GM19468 (cell line): ENCODE measurements at regions not wholly inside any gene's neighbourhood (a gene's known extent, or its start where the extent isn't known, plus 50 kb on each side); places are given as distances from the start of the nearest gene placed in this dataset.
"Not testable (repeated sequence)": the region's sequence is repeated elsewhere in the genome, so short reads cannot be mapped to it uniquely, and the experiment has no call there.

ENCODE experiments used
- ATAC-seq: cut with Tn5 transposase; IDR thresholded peaks from one replicate; pipeline ENCODE4 v1.9.1; 2021; ENCODE audit warnings: mild to moderate bottlenecking, moderate library complexity, moderate number of reproducible peaks; ENCODE audit not compliant: unreplicated experiment; ENCODE audit errors: extremely low read depth

DNA sequence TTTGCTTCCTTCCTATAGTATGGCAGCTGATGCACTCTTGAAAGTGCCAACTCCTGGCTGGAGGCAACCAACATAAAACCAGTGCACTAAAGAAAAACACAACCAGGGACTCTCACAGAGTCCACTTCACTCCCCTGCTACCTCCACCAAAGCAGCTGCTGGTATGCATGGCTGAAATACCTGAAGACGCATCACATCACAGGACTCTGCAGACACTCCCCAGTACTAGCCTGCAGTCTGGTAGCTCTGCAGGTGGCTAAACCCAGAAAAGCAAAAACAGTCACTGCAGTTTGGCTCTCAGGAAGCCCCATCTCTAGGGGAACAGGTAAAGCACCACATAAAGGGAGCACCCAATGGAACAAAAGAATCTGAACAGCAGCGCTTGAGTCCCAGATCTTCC lies 473.0 kb upstream of the SPTLC3 start:
- ATAC-seq = no peak

DNA sequence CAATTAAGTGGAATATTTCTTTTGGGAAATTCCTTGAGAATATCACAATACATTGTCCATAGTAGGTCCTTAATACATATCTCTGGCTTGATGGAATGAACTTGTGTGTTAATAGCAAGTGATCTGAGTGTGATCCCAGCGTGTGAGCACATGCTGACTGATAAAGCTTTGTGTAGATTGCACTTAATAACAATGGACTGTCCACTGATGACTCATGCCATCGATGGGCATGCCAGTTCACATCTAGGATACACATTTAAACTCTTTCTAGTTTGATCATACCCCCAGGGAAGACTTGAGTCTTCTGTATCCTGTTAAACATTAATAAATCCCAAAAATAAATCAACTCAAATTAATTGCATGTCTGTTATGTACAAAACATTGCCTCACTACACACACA lies 454.3 kb upstream of the SPTLC3 start:
- ATAC-seq = no peak

DNA sequence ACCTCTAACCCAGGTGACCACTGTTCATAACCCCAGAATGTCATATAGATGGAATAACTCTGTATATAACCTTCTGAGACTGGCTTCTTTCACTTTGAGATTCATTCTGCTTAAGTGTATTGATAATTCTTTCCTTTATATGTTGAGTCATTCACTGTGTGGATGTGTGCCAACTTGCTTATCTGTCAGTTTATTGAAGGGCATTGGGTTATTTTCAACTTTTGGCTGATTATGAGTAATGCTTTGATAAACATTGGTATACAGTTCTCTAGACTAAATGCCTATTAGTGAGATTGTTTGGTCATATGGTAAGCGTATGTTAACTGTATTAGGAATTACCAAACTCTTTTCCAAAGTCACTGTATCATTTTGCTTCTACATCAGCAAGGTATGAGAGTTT lies 453.4 kb upstream of the SPTLC3 start:
- no peak for ATAC-seq

DNA sequence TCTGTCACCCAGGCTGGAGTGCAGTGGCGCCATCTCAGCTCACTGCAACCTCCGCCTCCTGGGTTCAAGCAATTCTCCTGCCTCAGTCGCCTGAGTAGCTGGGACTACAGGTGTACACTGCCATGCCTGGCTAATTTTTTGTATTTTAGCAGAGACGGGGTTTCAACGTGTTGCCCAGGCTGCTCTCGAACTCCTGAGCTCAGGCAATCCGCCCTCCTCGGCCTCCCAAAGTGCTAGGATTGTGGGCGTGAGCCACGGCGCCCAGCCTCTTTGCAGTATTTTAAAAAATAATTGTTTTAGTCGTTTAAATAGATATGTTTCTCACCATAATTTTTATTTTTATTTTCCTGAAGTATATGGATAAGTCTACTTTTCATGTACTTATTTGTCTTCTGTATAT lies 452.9 kb upstream of the SPTLC3 start:
- not testable (repeated sequence) for ATAC-seq

DNA sequence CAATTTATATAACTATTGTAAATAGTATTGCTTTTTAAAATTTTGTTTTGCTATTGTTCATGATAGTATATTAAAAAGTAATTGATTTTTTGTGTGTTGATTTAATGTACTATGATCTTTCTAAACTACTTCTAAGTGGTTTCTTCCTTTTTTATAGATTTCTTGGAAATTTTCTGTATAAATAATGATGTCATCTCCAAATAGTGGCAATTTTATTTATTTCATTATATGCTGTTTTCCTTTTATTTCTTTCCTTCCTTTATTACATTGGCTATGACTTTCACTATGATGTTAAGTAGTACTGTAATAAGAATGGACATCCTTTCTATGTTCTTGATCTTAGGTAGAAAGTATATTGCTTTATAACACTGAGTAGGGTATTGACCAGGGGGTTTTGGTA lies 451.5 kb upstream of the SPTLC3 start:
- no peak for ATAC-seq

DNA sequence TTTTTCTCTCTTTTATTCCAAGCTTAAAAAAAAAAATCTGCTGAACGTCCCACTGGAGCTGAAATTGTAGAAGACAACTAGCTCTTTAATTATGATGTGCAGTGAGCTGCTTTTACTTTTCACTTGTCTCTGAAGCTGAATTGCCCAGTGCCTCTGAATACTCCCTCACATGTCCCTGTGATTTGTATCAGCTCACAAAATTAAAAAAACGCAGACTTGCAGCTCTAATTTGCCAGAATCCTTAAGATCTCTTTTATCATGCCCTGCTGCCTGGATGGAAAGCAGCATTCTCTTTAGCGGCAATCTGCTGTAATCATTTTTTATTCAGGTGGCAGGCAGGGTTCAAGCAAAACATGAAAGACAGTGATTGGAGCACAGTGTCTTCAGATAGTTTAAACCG lies 443.8 kb upstream of the SPTLC3 start:
- no peak for ATAC-seq

DNA sequence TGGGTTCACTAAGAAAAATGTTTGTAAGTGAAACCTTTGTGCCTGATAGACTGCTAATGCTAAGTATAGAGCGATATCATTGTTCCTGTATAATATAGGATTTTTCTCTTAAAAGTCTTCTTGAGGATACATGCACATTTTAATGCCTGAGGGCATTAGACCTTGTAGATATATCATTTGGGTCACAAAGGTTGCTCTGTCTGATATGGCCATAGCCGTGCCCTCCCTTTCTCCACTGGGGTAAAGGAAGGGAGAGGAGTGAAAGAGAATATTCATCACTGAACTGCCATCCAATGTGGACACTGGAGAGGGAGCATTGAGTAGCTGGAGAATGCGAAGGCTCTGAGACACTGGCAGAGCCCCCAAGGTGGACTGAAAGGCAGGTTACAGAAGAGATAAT lies 442.2 kb upstream of the SPTLC3 start:
- no peak for ATAC-seq

DNA sequence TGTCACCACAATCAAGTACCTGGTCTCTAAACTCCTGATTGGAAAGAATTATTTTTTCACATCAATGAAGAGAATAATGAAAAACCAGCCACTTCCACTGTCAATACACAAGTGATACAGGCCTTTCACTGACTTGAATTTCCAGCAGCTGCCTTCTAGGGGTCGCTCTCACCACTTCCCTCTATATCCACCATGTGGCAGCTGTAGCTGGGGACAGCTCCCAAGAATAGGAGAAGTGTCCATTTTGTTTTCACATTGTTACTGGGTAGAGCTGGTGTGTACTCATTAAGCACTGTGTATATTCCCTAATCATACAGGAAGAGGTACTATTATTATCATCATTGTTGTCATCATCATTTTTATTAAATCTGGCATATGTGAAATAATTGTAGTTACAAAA lies 438.4 kb upstream of the SPTLC3 start:
- ATAC-seq = no peak

DNA sequence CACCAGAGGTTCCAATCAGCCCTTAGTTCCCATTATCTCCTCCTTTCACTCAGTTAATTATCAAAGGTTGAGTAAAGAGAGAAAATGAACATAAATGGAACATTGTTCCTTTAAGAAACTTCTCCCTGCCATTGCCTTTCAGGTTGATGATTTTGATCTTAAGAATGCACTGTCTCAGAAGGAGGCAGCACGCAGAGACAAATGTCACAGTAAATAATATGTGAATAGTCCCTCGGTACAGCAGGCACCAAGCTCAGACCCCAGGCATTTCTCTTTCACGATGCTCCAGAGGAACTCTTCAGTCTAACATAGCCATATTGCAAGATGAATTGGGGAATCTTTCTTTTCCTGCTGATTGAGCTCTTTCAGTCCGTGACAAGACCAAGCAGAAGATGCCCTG lies 435.3 kb upstream of the SPTLC3 start:
- ATAC-seq = no peak

DNA sequence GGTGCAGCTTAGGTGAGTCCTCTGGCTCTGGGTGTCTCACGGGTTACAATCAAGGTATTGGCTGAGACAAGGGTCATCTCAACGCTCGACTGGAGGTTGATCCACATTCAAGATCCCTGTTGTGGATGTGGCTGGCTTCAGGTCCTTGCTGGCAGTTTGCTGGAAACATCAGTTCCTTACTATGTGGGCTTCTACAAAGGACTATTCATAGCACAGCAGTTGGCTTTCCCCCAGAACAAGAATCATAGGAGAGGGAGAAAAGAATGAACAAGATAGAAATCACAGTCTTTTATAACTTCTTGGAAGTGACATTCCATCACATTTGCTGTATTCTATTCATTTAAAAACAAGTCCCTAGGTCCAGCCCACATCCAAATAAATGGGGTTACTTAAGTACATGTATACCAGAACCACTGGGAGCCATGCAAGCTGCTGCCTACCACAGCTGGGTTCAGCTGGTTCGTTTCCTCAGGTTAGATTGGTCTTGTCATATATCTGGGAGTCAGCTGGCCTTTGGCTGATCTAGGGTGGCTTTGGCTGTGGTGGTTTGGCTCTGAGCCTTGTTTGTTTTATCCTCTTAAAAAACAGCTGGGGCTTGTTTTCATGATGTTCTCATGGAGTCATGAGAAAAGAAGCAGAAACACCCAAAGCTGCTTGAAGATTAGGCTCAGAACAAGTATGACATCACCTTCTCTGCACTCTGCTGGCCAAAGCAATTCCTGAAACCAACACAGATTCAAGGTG lies 433.2 kb upstream of the SPTLC3 start:
- no peak for ATAC-seq

DNA sequence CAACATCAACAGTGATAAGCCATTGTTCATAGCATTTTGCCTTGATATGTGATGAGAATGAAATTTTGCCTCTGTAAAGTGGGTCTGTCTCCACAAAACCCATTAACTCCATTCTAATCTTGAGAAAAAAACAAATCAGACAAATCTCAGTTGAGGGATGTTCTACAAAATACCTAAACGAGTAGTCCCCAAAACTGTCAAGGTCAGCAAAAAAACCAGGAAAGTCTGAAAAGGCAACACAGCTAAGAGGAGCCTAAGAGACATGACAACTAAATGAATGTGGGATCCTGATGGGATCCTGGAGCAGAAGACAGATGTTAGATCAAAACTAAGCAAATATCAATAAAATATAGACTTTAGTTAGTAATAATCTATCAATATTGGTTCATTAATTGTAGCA lies 431.6 kb upstream of the SPTLC3 start:
- no peak for ATAC-seq

DNA sequence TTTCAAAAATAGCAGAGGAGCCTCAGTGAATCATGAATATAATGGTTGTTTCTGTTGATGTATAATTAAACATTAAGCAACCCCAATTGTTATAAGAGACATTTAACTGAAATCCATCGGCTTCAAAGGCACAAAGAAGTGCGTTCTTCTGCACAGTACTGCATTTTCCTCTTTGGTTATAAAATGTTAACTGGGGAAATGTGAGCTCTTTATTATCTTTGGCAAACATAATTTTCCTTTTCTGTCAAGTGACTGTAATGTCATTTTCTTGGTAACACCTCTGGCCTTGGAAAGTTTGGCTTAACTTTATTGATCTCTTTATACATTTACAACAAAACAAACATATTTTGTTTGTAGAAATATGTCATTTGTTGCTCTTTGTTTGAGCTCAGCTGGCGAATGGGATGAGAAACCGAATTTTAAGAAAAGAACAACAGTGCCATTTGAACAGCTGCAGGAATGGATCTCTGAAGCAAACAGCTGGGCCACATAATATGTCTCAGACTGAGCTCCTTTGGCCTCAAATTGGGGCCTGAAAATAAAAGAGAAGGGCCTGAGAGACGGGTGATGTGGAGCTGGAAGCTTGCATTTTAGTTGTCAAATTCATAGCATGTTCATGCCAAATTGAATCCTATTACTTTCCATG lies 427.0 kb upstream of the SPTLC3 start:
- no peak for ATAC-seq

DNA sequence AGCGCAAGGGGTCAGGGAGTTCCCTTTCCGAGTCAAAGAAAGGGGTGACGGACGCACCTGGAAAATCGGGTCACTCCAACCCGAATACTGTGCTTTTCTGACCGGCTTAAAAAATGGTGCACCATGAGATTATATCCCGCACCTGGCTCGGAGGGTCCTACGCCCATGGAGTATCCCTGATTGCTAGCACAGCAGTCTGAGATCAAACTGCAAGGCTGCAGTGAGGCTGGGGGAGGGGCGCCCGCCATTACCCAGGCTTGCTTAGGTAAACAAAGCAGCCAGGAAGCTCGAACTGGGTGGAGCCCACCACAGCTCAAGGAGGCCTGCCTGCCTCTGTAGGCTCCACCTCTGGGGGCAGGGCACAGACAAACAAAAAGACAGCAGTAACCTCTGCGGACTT lies 426.1 kb upstream of the SPTLC3 start:
- not testable (repeated sequence) for ATAC-seq

DNA sequence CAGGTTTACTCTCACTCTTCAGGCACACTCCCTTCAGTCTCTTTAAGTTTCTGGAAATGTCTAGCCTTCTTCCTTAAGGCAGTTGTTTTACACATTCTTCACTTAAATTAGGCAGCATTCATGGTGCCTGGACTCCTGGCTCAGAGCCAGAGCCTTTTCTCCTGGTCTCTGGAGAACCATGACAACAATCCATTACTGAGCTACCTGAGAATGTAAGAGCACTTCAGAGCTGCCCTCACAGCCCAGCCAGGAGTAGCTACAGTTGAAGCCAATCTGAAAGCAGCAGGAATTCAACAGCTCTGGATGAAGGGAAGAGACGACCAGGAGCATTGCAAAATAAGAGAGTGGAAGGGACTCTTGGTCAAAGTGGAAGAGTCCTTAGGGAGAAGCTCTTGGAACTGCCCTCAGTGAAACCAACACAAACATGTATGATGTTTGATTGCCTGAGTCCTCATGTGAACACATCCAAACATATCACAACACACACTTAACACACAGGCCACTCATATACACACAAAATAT lies 416.8 kb upstream of the SPTLC3 start:
- ATAC-seq = no peak

DNA sequence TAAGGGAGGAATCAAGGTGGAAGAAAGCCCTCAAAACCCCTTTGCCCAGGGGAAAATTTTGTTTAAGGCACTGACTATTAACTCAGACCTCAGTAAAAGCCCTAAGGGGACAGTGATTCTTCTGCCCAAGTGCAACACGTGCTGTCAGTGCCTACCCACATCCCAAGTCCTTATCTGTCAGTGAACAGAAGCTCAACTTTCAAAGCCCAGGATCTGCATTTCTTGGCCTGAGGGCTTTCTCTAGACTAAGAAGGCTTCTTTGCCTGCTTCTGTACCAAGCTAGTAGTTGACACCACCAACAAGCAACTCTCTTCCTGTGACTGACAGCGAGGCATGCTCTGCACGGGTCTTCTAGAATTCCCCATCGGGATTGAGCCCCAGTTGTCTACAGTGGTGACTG lies 416.0 kb upstream of the SPTLC3 start:
- no peak for ATAC-seq

DNA sequence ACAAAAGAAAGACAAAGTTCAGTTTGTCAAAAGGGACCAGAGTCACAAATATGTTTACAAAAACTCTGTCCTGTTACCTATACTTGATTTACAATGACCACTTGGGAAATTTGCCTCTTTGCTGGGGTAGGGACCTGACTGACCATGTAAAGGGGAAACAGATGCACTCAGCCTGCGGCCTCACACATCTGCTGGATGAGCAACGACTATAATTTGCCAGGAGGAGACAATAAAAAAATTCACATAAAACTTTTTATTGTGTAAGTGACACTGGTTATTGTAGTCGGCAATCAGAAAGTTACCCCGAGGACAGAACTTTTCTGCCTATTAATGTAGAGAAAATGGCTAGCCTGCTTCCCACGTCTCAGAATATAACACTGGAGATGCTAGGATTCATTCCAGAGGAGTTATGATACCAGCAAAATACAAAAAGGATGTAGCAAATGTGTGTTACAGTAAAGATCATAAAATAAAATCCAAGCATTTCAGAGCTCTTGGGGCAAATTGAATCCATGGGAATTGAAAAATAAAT lies 415.4 kb upstream of the SPTLC3 start:
- no peak for ATAC-seq

DNA sequence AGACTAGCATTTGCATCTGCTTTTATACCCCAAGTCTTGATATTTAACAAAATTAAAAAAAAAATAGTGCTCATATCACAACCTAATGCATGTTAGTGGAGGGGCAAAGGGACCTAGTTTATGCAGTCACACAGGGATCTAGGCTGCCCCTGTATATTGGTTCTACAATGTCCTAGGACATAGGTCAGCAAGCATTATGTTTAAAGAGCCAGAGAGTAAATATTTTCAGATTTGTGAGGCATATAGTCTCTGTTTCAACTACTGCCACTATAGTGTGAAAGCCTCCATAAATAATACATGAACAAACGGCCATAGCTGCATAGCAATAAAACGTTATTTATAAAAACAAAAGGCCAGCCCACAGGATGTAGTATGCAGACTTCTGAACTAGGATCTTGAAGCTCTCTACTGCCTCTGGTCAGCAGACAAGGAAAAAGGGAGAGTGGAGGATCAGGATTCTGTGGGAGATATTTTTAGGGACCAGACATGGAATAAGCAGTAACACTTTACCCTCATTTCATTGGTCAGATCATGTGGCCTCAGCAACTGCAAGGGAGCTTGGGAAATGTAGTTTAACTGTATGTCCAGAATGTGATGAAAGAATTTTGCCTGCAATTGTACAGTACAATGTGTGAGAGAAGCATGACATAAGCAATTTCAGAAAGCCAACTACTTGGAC lies 414.2 kb upstream of the SPTLC3 start:
- no peak for ATAC-seq

DNA sequence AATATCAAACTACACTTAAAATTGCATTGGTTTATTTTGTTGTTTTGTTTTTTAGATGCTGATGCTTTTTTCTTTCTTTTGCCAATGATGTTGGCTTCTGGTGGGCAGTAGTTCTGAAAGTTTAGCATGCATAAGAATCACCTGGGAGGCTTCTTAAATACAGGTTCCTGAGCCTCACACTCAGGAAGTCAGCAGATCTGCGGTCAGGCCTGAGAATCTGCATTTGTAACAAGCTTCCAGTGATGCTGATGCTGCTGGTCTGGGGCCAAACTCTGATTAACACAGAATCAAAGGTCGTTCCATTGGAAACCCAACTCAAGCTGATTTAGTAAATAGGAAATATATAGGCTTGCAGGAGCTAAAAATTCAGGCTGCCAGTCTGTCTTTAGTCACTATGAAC lies 412.9 kb upstream of the SPTLC3 start:
- no peak for ATAC-seq

DNA sequence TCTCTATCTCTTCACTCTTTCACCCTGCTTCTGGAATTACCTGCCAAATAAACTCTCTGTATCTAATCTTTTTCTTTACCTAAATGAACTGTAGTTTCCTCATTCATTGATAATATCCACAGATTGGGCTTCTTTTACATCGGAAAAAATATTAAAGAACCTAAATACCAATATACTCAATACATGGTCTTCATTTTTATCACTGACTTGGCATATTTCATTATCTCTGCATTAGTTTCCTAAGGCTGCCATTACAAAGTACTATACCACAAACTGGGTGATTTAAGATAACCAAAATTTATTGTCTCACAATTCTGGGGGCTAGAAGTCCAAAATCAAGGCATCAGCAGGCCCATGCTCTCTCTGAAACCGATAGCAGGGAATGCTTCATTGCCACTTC lies 411.9 kb upstream of the SPTLC3 start:
- ATAC-seq = no peak

DNA sequence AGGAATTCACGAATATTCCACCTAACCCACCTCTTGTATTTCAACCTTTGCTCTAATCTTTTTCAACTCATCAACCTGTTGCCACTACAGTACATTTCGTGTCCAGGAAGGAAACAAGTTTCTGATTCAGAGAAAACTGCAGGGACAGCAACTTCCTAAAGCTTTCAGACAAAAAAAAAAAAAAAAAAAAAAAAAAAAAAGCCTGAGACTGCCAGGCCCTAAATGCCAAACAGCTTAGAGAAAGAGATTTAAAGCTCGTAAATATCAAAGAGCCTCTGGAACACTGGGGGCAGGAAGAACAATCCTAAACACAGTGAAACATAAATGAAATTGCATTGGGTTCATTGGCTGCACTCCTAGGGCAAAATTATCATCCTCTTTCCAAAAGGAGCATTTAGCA lies 411.2 kb upstream of the SPTLC3 start:
- no peak for ATAC-seq

DNA sequence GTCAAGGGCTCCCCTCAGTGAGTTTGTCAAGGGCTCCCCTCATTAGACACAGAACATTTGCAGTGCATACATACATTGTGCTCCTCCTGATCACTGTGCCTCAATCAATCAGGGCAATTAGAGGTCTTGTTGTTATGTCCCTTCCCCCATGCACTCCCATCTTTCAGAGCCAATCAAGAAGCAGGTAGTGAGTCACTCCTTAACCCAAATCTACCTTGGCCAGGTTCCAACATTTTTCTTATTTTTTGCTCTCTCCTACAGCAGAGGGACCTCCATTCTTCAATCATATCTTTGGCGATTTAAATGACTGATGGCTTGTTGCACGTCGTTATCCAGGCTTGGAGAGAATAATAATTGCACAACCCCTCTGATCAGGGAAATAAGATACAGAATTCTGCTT lies 409.9 kb upstream of the SPTLC3 start:
- ATAC-seq = no peak
